Transverse colon (tissue), 4 donors: ENCODE measurements at regions not wholly inside any gene's neighbourhood (a gene's known extent, or its start where the extent isn't known, plus 50 kb on each side); places are given as distances from the start of the nearest gene placed in this dataset.

Experiments used
- DNase-seq: peaks from one replicate; pipeline ENCODE4 v3.0.0-alpha.2; 2019
- H3K27ac ChIP-seq, 4 donors: fragments of 200-600 bp; sonication (generic); 2 replicates each; pipeline ENCODE4 v1.5.1; 2016 to 2018; ENCODE audit warnings: inconsistent platforms in 4 of 4
- H3K27me3 ChIP-seq: fragments of 200-600 bp; sonication (generic); 2 replicates; pipeline ENCODE4 v1.5.1; 2017; ENCODE audit warnings: inconsistent platforms
- H3K36me3 ChIP-seq, 4 donors: fragments of 200-600 bp; sonication (generic); 2 replicates each; pipeline ENCODE4 v1.5.1; 2017 to 2019; ENCODE audit warnings: inconsistent platforms in 4 of 4
- H3K4me1 ChIP-seq, 4 donors: fragments of 200-600 bp; sonication (generic); 2 replicates each; pipeline ENCODE4 v1.5.1; 2017 to 2020; ENCODE audit warnings: inconsistent platforms in 4 of 4
- H3K4me3 ChIP-seq, 4 donors: fragments of 200-600 bp; sonication (generic); 1 replicate in 1 of 4; 2 replicates in 3 of 4; pipeline versions ENCODE4 v1.5.1 to v1.6.1; 2017 to 2019; ENCODE audit warnings: inconsistent platforms in 4 of 4
- H3K9me3 ChIP-seq, 2 donors: fragments of 200-600 bp; sonication (generic); 2 replicates each; pipeline ENCODE4 v1.5.1; 2017 to 2019; ENCODE audit warnings: inconsistent platforms in 2 of 2
- EP300 ChIP-seq: sonication (generic); formaldehyde crosslinking; IDR thresholded peaks from one replicate; pipeline ENCODE4 v1.6.1; 2017; ENCODE audit warnings: antibody characterized with exemption, low read depth
- POLR2A ChIP-seq: fragments of 450-650 bp; IDR thresholded peaks from one replicate; pipeline ENCODE4 v1.6.1; 2016; ENCODE audit warnings: antibody characterized with exemption, mild to moderate bottlenecking, moderate library complexity
- POLR2AphosphoS5 ChIP-seq, 3 donors: sonication (generic); formaldehyde crosslinking; IDR thresholded peaks; one replicate each; pipeline ENCODE4 v1.6.1; 2016; ENCODE audit warnings: antibody characterized with exemption in 3 of 3
- WGBS, 2 donors: methylation state at CpG; one replicate each; pipeline ENCODE4 v1.1.5; 2018; ENCODE audit warnings: low coverage in 1 of 2; 5-methylcytosine and 5-hydroxymethylcytosine counted together
- in situ Hi-C, 4 donors: fragments of 200-750 bp; cut with MboI; loops; one replicate each; pipeline versions ENCODE4 v1.15.0 to v1.15.1; 2017; ENCODE audit warnings: low sequenced_read_pairs in 3 of 4, low pct_ligation_motif_present in 1 of 4, low pct_unique_long_range_greater_than_20kb in 1 of 4
- intact Hi-C: fragments of 100-400 bp; cut with DNase I; formaldehyde crosslinking; loops from one replicate; pipeline ENCODE4 v1.15.1; 2023; ENCODE audit warnings: low total_unique reads
- TF ChIP-seq, protein P1 (sequence below), 5 experiments: fragments of 200-600 bp in 3 of 5; fragments of 450-650 bp in 2 of 5; sonication (generic) in 3 of 5; IDR thresholded peaks; 1 replicate in 2 of 5; 2 replicates in 3 of 5; pipeline ENCODE4 v1.5.1; 2016 to 2017; ENCODE audit warnings: antibody characterized with exemption in 5 of 5, inconsistent platforms in 3 of 5, mild to moderate bottlenecking in 2 of 5, moderate library complexity in 1 of 5

DNA sequence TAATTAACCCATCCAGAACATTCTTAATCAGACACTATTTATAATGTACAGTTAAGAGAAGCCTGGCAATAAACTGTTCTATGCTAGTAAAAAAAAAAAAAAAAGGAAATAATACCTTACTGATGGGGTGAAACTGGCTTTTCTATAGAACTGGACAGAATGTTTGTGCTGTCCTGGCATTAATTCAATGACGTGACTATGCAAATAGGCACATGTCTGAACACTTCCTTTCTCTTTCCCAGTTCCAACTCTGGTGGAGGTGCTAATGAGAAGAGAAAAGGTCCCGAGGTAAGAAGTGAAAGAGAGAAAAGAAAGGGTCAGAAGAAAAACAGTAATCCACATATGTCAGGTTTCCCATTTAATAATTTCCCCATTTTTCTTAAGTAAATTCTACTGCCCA, 508.4 kb downstream of the ZEB2 start:
- Histone ChIP-seq H3K27ac (no peak overlapping the region), H3K9me3 (no peaks in the 10 kb centered on the region), H3K4me3 (no peak overlapping the region), H3K36me3 (no peaks in the 10 kb centered on the region), H3K27me3 (no peaks in the 10 kb centered on the region), H3K4me1 (no peaks in the 10 kb centered on the region)
- DNase-seq, result no peak
- WGBS, 2 donors, result 64 to 91% methylated on average over 2 of the region's 2 CpGs
- in situ Hi-C loops (no loop called here), intact Hi-C loops (no loop called here)
- no peak for TF ChIP-seq POLR2A
- TF ChIP-seq POLR2AphosphoS5 (IDR thresholded peaks at IDR 0.05), result no peak
- TF ChIP-seq, protein P1, sequence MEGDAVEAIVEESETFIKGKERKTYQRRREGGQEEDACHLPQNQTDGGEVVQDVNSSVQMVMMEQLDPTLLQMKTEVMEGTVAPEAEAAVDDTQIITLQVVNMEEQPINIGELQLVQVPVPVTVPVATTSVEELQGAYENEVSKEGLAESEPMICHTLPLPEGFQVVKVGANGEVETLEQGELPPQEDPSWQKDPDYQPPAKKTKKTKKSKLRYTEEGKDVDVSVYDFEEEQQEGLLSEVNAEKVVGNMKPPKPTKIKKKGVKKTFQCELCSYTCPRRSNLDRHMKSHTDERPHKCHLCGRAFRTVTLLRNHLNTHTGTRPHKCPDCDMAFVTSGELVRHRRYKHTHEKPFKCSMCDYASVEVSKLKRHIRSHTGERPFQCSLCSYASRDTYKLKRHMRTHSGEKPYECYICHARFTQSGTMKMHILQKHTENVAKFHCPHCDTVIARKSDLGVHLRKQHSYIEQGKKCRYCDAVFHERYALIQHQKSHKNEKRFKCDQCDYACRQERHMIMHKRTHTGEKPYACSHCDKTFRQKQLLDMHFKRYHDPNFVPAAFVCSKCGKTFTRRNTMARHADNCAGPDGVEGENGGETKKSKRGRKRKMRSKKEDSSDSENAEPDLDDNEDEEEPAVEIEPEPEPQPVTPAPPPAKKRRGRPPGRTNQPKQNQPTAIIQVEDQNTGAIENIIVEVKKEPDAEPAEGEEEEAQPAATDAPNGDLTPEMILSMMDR (IDR thresholded peaks at IDR 0.05), result no peak
- TF ChIP-seq EP300, result no peak

- in situ Hi-C loops (no loop called here), intact Hi-C loops (no loop called here)
- H3K27me3 ChIP-seq, result no peaks in the 10 kb centered on the region
- TF ChIP-seq, protein P1 (IDR thresholded peaks at IDR 0.05), result no peak
- TF ChIP-seq POLR2AphosphoS5 (IDR thresholded peaks at IDR 0.05) (no peak), POLR2A (no peak), EP300 (no peak)
- H3K4me1 ChIP-seq, result no peaks in the 10 kb centered on the region
- H3K36me3 ChIP-seq, result no peaks in the 10 kb centered on the region
- H3K27ac ChIP-seq, result no peak overlapping the region
- H3K9me3 ChIP-seq, result no peaks in the 10 kb centered on the region
- no peak overlapping the region for H3K4me3 ChIP-seq
- no peak for DNase-seq
These were observed 508.8 kb downstream of the ZEB2 start for GRCh38 chr2:144011098-144011497.

- TF ChIP-seq POLR2AphosphoS5 (IDR thresholded peaks at IDR 0.05) (no peak), POLR2A (no peak), EP300 (no peak)
- TF ChIP-seq, protein P1 (IDR thresholded peaks at IDR 0.05), result no peak
- H3K4me3 ChIP-seq, result no peak overlapping the region
- in situ Hi-C loops (no loop called here), intact Hi-C loops (no loop called here)
- no peak for DNase-seq
- no peak overlapping the region for H3K27ac ChIP-seq
- H3K27me3 ChIP-seq, result no peaks in the 10 kb centered on the region
- no peaks in the 10 kb centered on the region for H3K9me3 ChIP-seq
- H3K36me3 ChIP-seq, result no peaks in the 10 kb centered on the region
- 92 to 100% methylated on average over 1 of the region's 1 CpG for WGBS, 2 donors
- H3K4me1 ChIP-seq, result no peaks in the 10 kb centered on the region
These were observed 509.7 kb downstream of the ZEB2 start for GRCh38 chr2:144010096-144010836.

GRCh38 chr2:144006139-144006538, 513.8 kb downstream of the ZEB2 start:
- 87 to 97% methylated on average over 7 of the region's 7 CpGs for WGBS, 2 donors
- no peak overlapping the region for H3K27ac ChIP-seq
- H3K4me1 ChIP-seq, result no peaks in the 10 kb centered on the region
- no peak overlapping the region for H3K4me3 ChIP-seq
- no peaks in the 10 kb centered on the region for H3K27me3 ChIP-seq
- intact Hi-C loops (no loop called here), in situ Hi-C loops (no loop called here)
- no peak for DNase-seq
- H3K9me3 ChIP-seq, result no peaks in the 10 kb centered on the region
- no peaks in the 10 kb centered on the region for H3K36me3 ChIP-seq
- TF ChIP-seq POLR2A, result no peak
- no peak for TF ChIP-seq EP300
- no peak for TF ChIP-seq POLR2AphosphoS5 (IDR thresholded peaks at IDR 0.05)
- TF ChIP-seq, protein P1 (IDR thresholded peaks at IDR 0.05), result no peak
